Hematopoietic multipotent progenitor cell treated with erythropoietin and hydrocortisone succinate and interleukin-3 and kit ligand, for 8 days (in vitro differentiated cells): ENCODE measurements at regions not wholly inside any gene's neighbourhood (a gene's known extent, or its start where the extent isn't known, plus 50 kb on each side); places are given as distances from the start of the nearest gene placed in this dataset.
"Not testable (repeated sequence)": the region's sequence is repeated elsewhere in the genome, so short reads cannot be mapped to it uniquely, and the experiment has no call there.

Source experiments
- DNase-seq: peaks from one replicate; pipeline ENCODE4 v3.0.0-alpha.2; 2015

- no peak for DNase-seq
Measured at GRCh38 chr3:110494728-110495127, 576.9 kb upstream of the NECTIN3 start.

- DNase-seq, result no peak
Measured at GRCh38 chr3:110495201-110495927, 576.3 kb upstream of the NECTIN3 start.

- DNase-seq, result no peak
Measured at GRCh38 chr3:110504401-110504800, 567.2 kb upstream of the NECTIN3 start.

DNA sequence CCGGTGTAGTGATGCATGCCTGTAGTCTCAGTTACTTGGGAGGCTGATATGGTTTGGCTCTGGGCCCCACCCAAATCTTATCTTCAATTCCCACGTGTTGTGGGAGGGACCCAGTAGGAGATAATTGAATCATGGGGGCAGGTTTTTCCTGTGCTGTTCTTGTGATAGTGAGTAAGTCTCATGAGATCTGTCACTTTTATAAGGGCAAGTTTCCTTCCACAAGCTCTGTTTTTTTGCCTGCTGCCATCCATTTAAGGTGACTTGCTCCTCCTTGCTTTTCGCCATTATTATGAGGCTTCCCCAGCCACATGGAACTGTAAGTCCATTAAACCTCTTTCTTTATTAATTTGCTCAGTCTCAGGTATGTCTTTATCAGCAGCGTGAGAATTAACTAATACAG is 566.7 kb upstream of the NECTIN3 start:
- DNase-seq, result peak; percentile 79

- DNase-seq, result no peak
Measured at GRCh38 chr3:110506890-110507289, 564.7 kb upstream of the NECTIN3 start.

DNA sequence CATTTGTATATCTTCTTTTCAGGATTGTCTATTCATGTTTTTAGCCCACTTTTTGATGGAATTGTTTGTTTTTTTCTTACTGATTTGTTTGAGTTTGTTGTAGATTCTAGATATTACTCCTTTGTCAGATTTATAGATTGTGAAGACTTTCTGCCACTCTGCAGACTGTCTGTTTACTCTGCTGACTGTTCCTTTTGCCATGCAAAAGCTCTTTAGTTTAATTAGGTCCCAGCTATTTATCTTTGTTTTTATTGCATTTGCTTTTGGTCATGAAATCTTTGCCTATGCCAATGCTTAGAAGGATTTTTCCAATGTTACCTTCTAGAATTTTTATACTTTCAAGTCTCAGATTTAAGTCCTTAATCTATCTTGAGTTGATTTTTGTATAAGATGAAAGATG is 564.0 kb upstream of the NECTIN3 start:
- DNase-seq, result not testable (repeated sequence)

GRCh38 chr3:110512961-110513360 is 558.7 kb upstream of the NECTIN3 start:
- DNase-seq, result no peak

DNA sequence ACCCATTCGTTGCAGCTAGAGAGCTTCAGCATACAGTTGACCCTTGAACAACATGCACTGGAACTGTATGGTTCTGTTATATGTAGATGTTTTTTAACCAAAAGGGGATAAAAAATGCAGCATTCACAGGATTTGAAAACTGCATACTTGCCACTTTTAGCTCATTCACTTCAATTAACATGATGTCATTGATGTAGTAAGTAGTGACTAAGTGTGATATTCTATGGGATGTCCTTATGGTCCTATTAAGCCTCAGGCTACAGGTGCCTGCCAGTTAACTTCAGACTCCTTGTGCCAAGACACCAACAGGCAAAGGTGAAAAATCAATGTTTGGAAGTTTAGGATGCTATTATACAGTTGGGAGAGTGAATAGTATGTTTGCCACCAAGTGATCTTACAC is 553.6 kb upstream of the NECTIN3 start:
- no peak for DNase-seq

- DNase-seq, result no peak
Measured at GRCh38 chr3:110519071-110519470, 552.5 kb upstream of the NECTIN3 start.

DNA sequence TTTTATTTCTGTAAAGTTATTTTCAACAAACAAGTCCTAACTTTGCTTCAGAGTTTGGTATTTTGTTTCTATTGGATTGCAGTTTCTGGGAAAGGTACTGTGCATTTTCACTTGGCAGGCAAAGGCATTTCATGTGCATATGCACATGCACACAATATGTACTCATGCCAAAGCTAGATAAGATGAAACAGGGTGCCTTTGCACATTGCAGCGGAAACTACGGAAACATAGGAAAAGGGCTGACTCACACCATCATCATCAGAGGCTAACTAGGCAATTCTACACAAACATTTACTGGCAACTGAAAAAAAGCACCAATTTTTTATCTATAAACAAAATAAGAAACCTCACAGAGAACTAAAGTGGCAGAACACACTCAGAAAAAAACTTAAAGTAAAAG is 550.6 kb upstream of the NECTIN3 start:
- peak; percentile 37 for DNase-seq

DNA sequence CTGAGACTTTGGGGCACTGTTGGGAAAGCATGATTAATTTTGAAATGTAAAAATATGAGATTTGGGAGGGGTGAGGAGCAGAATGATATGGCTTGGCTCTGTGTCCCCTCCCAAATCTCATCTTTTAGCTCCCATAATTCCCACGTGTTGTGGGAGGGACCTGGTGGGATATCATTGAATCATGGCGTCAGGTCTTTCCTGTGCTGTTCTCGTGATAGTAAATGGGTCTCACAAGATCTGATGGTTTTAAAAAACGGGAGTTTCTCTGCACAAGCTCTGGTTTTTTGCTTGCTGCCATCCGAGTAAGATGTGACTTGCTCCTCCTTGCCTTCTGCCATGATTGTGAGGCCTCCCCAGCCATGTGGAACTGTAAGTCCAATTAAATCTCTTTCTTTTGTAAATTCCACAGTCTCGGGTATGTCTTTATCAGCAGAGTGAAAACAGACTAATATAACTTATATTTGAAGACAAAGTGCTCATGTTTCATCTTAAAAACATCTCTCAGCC is 546.0 kb upstream of the NECTIN3 start:
- not testable (repeated sequence) for DNase-seq

GRCh38 chr3:110526777-110527727 is 544.6 kb upstream of the NECTIN3 start:
- no peak for DNase-seq

GRCh38 chr3:110528305-110529121 is 543.1 kb upstream of the NECTIN3 start:
- no peak for DNase-seq

- no peak for DNase-seq
Measured at GRCh38 chr3:110530902-110531301, 540.7 kb upstream of the NECTIN3 start.

DNA sequence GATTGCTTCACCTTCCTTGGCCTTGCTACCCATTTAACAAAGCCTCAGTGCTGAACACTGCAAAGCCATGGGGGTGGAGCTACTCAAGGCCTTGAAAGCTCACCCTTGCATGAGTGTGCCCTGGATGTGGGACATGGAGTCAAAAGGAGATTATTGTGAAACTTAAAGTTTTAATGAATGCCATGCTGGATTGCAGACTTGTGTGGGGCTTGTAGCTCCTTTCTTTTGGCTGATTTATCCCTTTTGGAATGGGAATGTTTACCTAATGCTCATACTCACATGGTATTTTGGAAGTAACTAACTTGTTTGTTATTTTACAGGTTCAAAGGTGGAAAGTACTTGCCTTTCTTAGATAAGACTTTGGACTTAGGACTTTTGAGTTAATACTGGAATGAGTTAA is 538.5 kb upstream of the NECTIN3 start:
- DNase-seq, result no peak

- DNase-seq, result no peak
Measured at GRCh38 chr3:110542552-110543150, 529.0 kb upstream of the NECTIN3 start.

DNA sequence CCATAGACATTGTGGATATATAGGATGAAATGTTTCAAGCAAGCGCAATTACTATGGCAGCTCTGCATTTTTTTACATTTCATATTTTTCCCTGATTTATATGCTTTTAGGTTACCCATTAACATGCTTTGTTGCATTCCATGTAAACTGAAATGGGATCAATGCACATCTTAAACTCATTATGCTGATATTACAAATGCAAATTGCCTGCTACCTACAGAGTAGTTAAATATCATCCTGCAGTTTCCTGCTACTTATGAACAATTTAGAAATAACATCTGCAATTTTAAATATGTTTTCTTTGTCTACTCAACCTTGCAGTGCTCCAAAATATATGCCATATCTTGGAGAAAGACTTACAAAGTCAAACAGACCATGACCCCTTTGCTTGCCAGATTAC is 526.9 kb upstream of the NECTIN3 start:
- no peak for DNase-seq

GRCh38 chr3:110550511-110550910 is 521.1 kb upstream of the NECTIN3 start:
- DNase-seq, result no peak

GRCh38 chr3:110562621-110563020 is 509.0 kb upstream of the NECTIN3 start:
- no peak for DNase-seq

GRCh38 chr3:110564674-110565073 is 506.9 kb upstream of the NECTIN3 start:
- DNase-seq, result no peak

- DNase-seq, result no peak
Measured at GRCh38 chr3:110567029-110567428, 504.6 kb upstream of the NECTIN3 start.

DNA sequence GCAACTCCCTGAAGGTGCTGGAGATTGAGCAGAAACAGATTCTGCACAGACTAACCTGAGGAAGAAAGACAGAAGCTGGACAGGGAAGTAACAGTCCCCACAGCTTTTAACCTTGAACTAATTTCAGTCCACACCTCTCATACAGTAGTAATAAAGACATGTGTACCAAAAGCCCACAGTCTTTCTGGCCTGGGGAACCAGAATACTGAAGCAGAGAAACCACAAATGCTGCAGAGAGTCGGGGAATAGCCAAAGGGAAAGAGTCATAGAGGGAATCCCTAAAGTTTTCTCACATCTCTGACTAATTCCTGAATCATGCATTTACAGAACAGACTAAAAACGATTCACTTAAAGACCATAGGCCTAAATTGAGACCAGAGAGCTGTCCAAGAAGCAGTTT is 503.4 kb upstream of the NECTIN3 start:
- no peak for DNase-seq

GRCh38 chr3:110569073-110569472 is 502.5 kb upstream of the NECTIN3 start:
- no peak for DNase-seq
